ENCODE measurements at regions not wholly inside any gene's neighbourhood (a gene's known extent, or its start where the extent isn't known, plus 50 kb on each side); places are given as distances from the start of the nearest gene placed in this dataset.
A peak's percentile ranks its signal among the peaks of the same experiment; 100 is the strongest.

DNA sequence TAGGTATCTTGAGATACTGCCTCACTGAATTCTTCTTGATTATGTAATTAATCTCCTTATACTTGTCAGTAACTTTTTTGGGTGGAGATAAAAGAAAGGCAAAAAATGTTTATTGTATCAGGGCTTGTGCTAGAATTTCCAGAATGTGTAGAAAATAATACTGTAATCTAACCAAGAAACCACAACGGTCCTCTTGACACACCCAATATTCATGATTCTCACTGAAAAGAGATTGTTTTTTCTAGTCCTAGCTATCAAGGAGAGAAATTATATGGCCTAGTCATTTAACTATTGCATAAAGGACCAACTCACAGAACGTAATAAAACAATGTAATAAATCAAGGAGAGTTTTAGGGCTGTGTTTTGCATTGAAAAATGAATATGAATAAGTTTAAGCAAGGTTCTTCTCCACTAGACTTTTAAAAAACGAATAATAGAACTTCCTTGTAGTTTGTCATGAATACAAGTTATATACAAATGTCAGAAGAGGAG lies 80.0 kb upstream of the STEAP4 start:
- Histone ChIP-seq H3K27ac (no peak overlapping the region), H3K4me3 (no peak overlapping the region), H3K4me1 (replicated peaks in 1 of 2) (no peaks in the 10 kb centered on the region)
- in situ Hi-C loops (cut with MboI; ENCODE audit: low pct_unique_long_range_greater_than_20kb in 2 of 9, low sequenced_read_pairs in 9 of 9, unreplicated experiment in 9 of 9): no loop called here
- 0 to 83% (median 61%) methylated on average over 1 to 3 of the region's 3 CpGs; no CpG with 5 or more reads in 1 of the 10 experiments for WGBS, 10 experiments
- ATAC-seq (replicated peaks in 6 of 8): peak in 2 of 8 experiments; percentile 68 to 70

DNA sequence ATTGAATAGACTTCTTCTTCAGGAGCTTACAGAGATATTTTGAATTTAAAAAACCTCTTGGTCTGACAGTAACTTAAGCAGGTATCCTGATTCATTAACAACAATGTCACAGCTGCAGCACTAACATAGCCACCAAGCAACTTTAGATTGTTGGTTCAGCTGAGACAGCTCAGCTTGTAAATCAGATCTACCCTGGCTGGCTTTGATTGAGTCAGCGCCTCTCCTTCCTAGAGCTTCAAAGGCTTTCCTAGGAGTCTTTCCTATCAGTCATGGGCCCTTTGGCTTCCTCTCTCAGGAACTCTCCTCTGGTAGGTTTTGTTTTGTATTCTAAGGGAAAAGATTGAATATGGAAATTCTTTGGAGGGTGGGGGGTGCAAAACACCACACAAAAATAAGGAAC lies 70.7 kb upstream of the STEAP4 start:
- WGBS, 10 experiments: 0 to 100% (median 28%) methylated on average over 1 of the region's 1 CpG; no CpG with 5 or more reads in 2 of the 10 experiments
- in situ Hi-C loops (cut with MboI; ENCODE audit: low pct_unique_long_range_greater_than_20kb in 2 of 9, low sequenced_read_pairs in 9 of 9, unreplicated experiment in 9 of 9): no loop called here
- ATAC-seq (replicated peaks in 6 of 8): peak in 3 of 8 experiments; percentile 67 to 89 (median 79)
- no peaks in the 10 kb centered on the region for H3K4me1 ChIP-seq (replicated peaks in 1 of 2)
- no peak overlapping the region for H3K27ac ChIP-seq
- H3K4me3 ChIP-seq: no peak overlapping the region

DNA sequence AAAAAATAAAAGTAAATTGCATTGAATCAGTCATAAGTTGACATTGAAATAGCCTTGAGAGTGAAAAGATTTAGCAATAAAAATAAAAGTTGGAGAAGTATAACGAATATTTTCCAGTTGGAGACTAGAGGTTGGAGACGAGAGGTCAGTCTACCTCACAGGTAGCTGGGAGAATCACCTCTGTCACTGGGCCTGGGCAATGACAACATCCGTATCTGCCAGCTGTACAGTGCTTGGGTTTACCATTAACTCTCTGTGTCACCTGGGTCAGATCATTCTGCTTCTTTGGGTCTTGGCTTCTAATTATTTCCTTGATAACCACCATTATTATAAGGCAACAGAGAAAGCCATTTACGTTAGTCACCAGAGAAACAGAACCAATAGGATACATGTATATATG lies 62.0 kb upstream of the STEAP4 start:
- no peak for ATAC-seq (replicated peaks in 6 of 8)
- H3K4me3 ChIP-seq: no peak overlapping the region
- no peaks in the 10 kb centered on the region for H3K4me1 ChIP-seq (replicated peaks in 1 of 2)
- WGBS, 10 experiments: 22 to 100% (median 90%) methylated on average over 1 to 4 of the region's 4 CpGs
- H3K27ac ChIP-seq: no peak overlapping the region
- in situ Hi-C loops (cut with MboI; ENCODE audit: low pct_unique_long_range_greater_than_20kb in 2 of 9, low sequenced_read_pairs in 9 of 9, unreplicated experiment in 9 of 9): loop anchor here in 1 of 9 experiments (25.0 kb wide), 1 partner anchor 131 kb away; no protein-coding TSS in a partner anchor

DNA sequence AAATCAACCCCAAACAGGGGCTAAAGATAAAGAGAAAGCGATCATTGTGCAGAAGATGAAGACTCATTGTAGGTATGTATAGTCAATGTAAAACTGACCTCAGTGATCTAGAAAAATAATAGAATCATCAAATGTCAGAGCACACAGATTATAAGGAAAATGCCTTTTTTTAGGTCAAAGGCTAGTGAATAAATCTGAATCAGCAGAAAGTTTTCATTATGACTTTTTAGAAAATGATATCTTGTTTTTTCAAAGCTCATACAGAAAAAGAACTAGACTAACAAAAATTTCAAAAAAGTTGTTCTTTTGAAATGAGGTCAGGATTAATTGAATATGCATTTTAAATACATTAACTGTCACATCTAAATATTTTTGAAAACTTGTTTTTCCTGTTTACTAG lies 60.2 kb upstream of the STEAP4 start:
- WGBS, 10 experiments: 14 to 100% (median 95%) methylated on average over 1 of the region's 1 CpG; no CpG with 5 or more reads in 2 of the 10 experiments
- Histone ChIP-seq H3K27ac (no peak overlapping the region), H3K4me3 (no peak overlapping the region), H3K4me1 (replicated peaks in 1 of 2) (no peaks in the 10 kb centered on the region)
- in situ Hi-C loops (cut with MboI; ENCODE audit: low pct_unique_long_range_greater_than_20kb in 2 of 9, low sequenced_read_pairs in 9 of 9, unreplicated experiment in 9 of 9): loop anchor here in 1 of 9 experiments (25.0 kb wide), 1 partner anchor 130 kb away; no protein-coding TSS in a partner anchor
- ATAC-seq (replicated peaks in 6 of 8): no peak

DNA sequence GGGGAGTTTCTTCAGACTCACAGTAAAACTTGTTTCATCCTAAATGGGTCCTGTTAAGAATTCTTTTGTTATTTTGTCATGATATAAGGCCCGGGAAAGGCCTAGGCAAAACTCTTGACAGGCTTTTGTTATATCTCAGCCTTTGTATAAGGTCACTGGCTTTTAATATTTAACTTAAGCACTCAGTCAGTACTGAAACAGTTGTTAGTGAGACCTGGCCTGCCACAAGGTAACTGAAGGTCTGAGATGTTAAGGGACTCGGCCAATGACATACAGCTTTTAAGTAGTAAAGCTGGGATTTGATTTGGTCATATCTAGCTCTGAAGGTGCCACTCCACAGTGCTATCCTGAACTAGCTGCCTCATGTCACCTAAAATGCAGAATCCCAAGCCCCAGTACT lies 57.2 kb upstream of the STEAP4 start:
- no peak overlapping the region for H3K27ac ChIP-seq
- no peak for ATAC-seq (replicated peaks in 6 of 8)
- WGBS, 10 experiments: 0 to 57% (median 33%) methylated on average over 1 to 2 of the region's 2 CpGs; no CpG with 5 or more reads in 3 of the 10 experiments
- in situ Hi-C loops (cut with MboI; ENCODE audit: low pct_unique_long_range_greater_than_20kb in 2 of 9, low sequenced_read_pairs in 9 of 9, unreplicated experiment in 9 of 9): loop anchor here in 1 of 9 experiments (25.0 kb wide), 1 partner anchor 127 kb away; no protein-coding TSS in a partner anchor
- H3K4me1 ChIP-seq (replicated peaks in 1 of 2): no peaks in the 10 kb centered on the region
- H3K4me3 ChIP-seq: no peak overlapping the region

DNA sequence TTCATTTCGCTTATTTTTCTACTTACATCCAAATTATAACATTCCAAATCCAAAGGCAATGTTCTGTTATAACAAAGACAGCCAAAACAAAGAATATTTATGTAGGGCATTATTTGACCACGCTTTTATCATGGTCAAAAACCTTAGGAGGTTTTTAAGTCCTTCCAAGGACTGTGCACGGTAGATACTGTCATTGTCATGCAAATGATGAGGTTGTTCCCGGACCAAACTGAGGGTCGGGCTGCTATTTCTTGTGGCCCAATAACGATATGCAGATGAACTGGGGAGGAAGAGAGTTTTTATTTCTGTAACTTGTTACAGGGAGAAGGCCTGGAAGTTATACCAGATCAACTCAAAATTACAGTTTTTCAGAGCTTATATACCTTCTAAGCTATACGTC lies 56.6 kb upstream of the STEAP4 start:
- 20 to 100% (median 63%) methylated on average over 1 to 7 of the region's 7 CpGs; no CpG with 5 or more reads in 1 of the 10 experiments for WGBS, 10 experiments
- Histone ChIP-seq H3K4me3 (no peak overlapping the region), H3K27ac (no peak overlapping the region), H3K4me1 (replicated peaks in 1 of 2) (no peaks in the 10 kb centered on the region)
- in situ Hi-C loops (cut with MboI; ENCODE audit: low pct_unique_long_range_greater_than_20kb in 2 of 9, low sequenced_read_pairs in 9 of 9, unreplicated experiment in 9 of 9): loop anchor here in 1 of 9 experiments (25.0 kb wide), 1 partner anchor 126 kb away; no protein-coding TSS in a partner anchor
- no peak for ATAC-seq (replicated peaks in 6 of 8)

DNA sequence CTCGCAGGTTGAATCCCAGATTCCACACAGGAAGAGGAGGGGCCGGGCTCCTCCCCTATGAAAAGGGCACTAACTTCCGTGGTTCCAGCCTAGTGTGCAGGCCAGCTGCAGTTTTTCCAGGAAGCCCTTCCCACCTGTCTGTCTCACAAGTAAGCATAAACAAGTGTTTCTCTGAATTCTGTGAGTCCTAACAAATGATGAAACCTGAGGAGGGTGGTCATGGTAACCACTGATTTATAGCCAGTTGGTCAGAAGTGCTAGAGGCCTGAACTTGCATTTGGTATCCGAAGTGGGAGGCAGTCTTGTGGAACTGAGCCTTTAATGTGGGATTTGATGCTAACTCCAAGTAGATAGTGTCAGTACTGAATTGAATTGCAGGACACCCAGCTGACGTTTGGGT lies 54.7 kb upstream of the STEAP4 start:
- in situ Hi-C loops (cut with MboI; ENCODE audit: low pct_unique_long_range_greater_than_20kb in 2 of 9, low sequenced_read_pairs in 9 of 9, unreplicated experiment in 9 of 9): loop anchor here in 1 of 9 experiments (25.0 kb wide), 1 partner anchor 124 kb away; no protein-coding TSS in a partner anchor
- Histone ChIP-seq H3K4me1 (replicated peaks in 1 of 2) (no peaks in the 10 kb centered on the region), H3K4me3 (no peak overlapping the region), H3K27ac (no peak overlapping the region)
- ATAC-seq (replicated peaks in 6 of 8): peak in 4 of 8 experiments; percentile 30 to 51 (median 40)
- WGBS, 10 experiments: 30 to 100% (median 51%) methylated on average over 1 to 5 of the region's 5 CpGs

DNA sequence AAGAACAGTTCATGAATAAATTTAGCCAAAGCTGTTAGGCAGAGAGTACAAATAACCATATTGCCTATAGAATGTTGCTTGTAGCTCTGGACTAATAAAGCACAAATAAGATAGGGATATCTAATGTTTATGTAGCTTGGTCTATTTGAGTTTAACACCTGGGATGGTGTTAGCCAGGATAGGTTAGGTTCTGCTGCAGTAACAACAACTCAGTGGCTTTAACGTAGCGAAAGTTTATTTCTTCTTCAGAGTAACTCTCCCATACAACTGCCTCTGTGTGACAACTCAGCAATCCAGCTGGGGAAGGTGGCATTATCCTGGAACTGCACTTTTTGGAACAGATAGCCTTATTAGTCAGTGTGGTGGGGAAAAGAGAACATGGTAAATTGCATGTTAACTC lies 52.2 kb upstream of the STEAP4 start:
- Histone ChIP-seq H3K4me1 (replicated peaks in 1 of 2) (no peaks in the 10 kb centered on the region), H3K4me3 (no peak overlapping the region), H3K27ac (no peak overlapping the region)
- ATAC-seq (replicated peaks in 6 of 8): no peak
- in situ Hi-C loops (cut with MboI; ENCODE audit: low pct_unique_long_range_greater_than_20kb in 2 of 9, low sequenced_read_pairs in 9 of 9, unreplicated experiment in 9 of 9): loop anchor here in 1 of 9 experiments (25.0 kb wide), 1 partner anchor 122 kb away; no protein-coding TSS in a partner anchor
- WGBS, 10 experiments: 38 to 100% (median 100%) methylated on average over 1 to 2 of the region's 2 CpGs; no CpG with 5 or more reads in 5 of the 10 experiments

DNA sequence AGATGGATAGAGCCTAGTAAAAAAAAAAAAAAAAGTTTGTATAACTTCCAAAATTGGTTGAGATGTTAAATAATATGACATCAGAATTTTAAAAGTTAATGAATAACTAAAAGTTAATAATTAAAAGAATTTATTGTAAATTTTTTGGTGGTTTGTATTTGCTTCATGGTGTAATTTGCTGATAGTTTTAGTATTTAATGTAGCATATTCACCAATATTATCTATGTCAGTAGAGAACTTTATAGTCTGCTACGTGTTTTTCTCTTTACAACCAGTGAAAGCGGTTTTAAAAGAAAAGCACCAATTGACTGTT lies 51.8 kb upstream of the STEAP4 start:
- 38 to 100% (median 81%) methylated on average over 1 to 2 of the region's 2 CpGs for WGBS, 10 experiments
- in situ Hi-C loops (cut with MboI; ENCODE audit: low pct_unique_long_range_greater_than_20kb in 2 of 9, low sequenced_read_pairs in 9 of 9, unreplicated experiment in 9 of 9): loop anchor here in 1 of 9 experiments (25.0 kb wide), 1 partner anchor 121 kb away; no protein-coding TSS in a partner anchor
- Histone ChIP-seq H3K4me1 (replicated peaks in 1 of 2) (no peaks in the 10 kb centered on the region), H3K27ac (no peak overlapping the region), H3K4me3 (no peak overlapping the region)
- no peak for ATAC-seq (replicated peaks in 6 of 8)

DNA sequence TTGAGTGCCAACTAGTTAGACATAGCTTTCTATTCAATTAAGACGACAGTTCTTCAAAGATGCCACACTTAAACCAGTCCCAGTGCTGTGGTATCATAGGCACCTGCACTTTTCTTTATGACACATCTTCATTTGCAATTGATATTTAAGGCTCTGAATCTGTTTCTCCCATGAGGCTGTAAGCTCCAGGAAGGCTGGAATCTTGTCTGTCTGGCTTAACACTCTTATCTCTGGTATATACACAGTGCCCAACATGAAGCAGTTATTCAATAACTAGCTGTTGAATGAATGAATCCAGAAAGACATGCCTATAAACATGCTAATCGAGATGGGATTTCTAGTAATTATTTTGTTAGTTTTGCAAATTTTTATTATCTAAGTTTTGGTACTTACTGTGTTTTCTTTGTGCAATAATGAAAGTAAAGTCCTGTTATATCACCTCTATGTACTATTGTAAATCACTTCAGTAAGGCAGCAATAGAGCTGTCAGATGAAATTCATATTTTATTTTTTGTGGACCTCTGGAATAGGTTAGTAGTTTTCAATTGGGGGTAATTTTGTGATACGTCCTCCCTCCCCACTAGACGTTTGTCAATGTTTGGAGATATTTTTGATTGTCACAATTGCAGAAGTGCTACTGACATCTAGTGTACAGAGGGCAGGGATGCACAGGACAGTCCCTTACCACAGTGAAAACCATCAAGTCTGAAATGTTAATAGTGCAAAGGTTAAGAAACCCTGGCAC lies 51.3 kb upstream of the STEAP4 start:
- H3K27ac ChIP-seq: no peak overlapping the region
- ATAC-seq (replicated peaks in 6 of 8): peak in 3 of 8 experiments; percentile 58 to 79 (median 73)
- in situ Hi-C loops (cut with MboI; ENCODE audit: low pct_unique_long_range_greater_than_20kb in 2 of 9, low sequenced_read_pairs in 9 of 9, unreplicated experiment in 9 of 9): loop anchor here in 1 of 9 experiments (25.0 kb wide), 1 partner anchor 121 kb away; no protein-coding TSS in a partner anchor

DNA sequence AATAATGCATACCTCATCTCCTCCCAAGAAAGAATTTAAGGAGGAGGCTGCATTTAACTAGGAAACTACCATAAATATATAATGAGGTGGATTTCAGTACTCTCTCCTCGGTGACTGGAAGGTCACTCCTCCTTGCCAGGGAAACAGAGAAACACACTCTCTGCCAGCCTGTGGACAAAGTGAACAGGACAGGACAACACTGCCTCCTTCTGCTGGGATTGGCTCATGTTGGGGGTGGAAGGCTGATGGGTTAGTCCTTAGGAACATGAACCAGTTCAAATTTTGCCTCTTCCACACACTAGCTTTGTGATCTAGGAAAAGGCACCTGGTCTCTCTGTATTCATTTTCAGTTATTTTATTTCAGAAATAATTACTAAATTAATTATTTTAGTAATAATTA lies 50.6 kb upstream of the STEAP4 start:
- Histone ChIP-seq H3K4me1 (replicated peaks in 1 of 2) (no peaks in the 10 kb centered on the region), H3K4me3 (no peak overlapping the region), H3K27ac (no peak overlapping the region)
- WGBS, 10 experiments: 0 to 100% (median 42%) methylated on average over 1 of the region's 1 CpG; no CpG with 5 or more reads in 4 of the 10 experiments
- in situ Hi-C loops (cut with MboI; ENCODE audit: low pct_unique_long_range_greater_than_20kb in 2 of 9, low sequenced_read_pairs in 9 of 9, unreplicated experiment in 9 of 9): loop anchor here in 1 of 9 experiments (25.0 kb wide), 1 partner anchor 120 kb away; no protein-coding TSS in a partner anchor
- peak in 3 of 8 experiments; percentile 60 to 84 (median 70) for ATAC-seq (replicated peaks in 6 of 8)

More for the DNA sequence above, 51.3 kb upstream of the STEAP4 start:
- H3K4me1 ChIP-seq (replicated peaks in 1 of 2): no peaks in the 10 kb centered on the region
- no peak overlapping the region for H3K4me3 ChIP-seq
- 0 to 83% (median 51%) methylated on average over 2 to 4 of the region's 4 CpGs; no CpG with 5 or more reads in 1 of the 10 experiments for WGBS, 10 experiments

Data from motor neuron (in vitro differentiated cells).